ENCODE measurements at regions not wholly inside any gene's neighbourhood (a gene's known extent, or its start where the extent isn't known, plus 50 kb on each side); places are given as distances from the start of the nearest gene placed in this dataset.

- Histone ChIP-seq H3K9me3 (ENCODE audit: low read length) (peaks cover 28% of the 10 kb centered on the region), H3K4me2 (ENCODE audit: low read length) (no peak overlapping the region), H2AFZ (ENCODE audit: low read length) (no peak overlapping the region), H3K36me3 (ENCODE audit: insufficient read depth, low read length) (no peaks in the 10 kb centered on the region), H3K79me2 (ENCODE audit: insufficient read depth, low read depth, low read length) (no peaks in the 10 kb centered on the region), H4K20me1 (ENCODE audit: insufficient read depth, low read length) (no peaks in the 10 kb centered on the region), H3K27ac (ENCODE audit: low read depth, low read length, poor library complexity, severe bottlenecking) (no peak overlapping the region), H3K4me3 (ENCODE audit: low read depth, low read length, poor library complexity, severe bottlenecking) (no peak overlapping the region), H3K4me1 (ENCODE audit: insufficient read depth, low read length, poor library complexity, severe bottlenecking) (no peaks in the 10 kb centered on the region), H3K9me2 (ENCODE audit: insufficient read depth, low read length) (no peaks in the 10 kb centered on the region)
- no peak for DNase-seq (ENCODE audit: low spot score)
- CTCF ChIA-PET (ENCODE audit: unreplicated experiment): no interaction called here
- no TSS peak for BruUV-seq (replicated peaks)
- no peak for TF ChIP-seq EZH2phosphoT487 (IDR thresholded peaks at IDR 0.05; ENCODE audit: borderline replicate concordance, low read depth, low read length)
- TF ChIP-seq CTCF (conservative IDR thresholded peaks at IDR 0.05; ENCODE audit: low read length): no peak
- intact Hi-C loops (cut with micrococcal nuclease; ENCODE audit: unreplicated experiment): no loop called here
- POLR2A ChIA-PET: no interaction called here
These were observed 343.3 kb upstream of the CDH9 start for GRCh38 chr5:27381686-27382085.

GRCh38 chr5:27377626-27378025 is 339.2 kb upstream of the CDH9 start:
- CTCF ChIA-PET (ENCODE audit: unreplicated experiment): no interaction called here
- intact Hi-C loops (cut with micrococcal nuclease; ENCODE audit: unreplicated experiment): no loop called here
- no peak overlapping the region for H3K27ac ChIP-seq (ENCODE audit: low read depth, low read length, poor library complexity, severe bottlenecking)
- peaks cover 18% of the 10 kb centered on the region for H3K9me3 ChIP-seq (ENCODE audit: low read length)
- BruUV-seq (replicated peaks): no TSS peak
- no peak overlapping the region for H3K4me2 ChIP-seq (ENCODE audit: low read length)
- H3K4me3 ChIP-seq (ENCODE audit: low read depth, low read length, poor library complexity, severe bottlenecking): no peak overlapping the region
- POLR2A ChIA-PET: no interaction called here
- no peak for DNase-seq (ENCODE audit: low spot score)
- H3K36me3 ChIP-seq (ENCODE audit: insufficient read depth, low read length): no peaks in the 10 kb centered on the region
- H3K9me2 ChIP-seq (ENCODE audit: insufficient read depth, low read length): no peaks in the 10 kb centered on the region
- no peaks in the 10 kb centered on the region for H3K79me2 ChIP-seq (ENCODE audit: insufficient read depth, low read depth, low read length)
- H2AFZ ChIP-seq (ENCODE audit: low read length): no peak overlapping the region
- H4K20me1 ChIP-seq (ENCODE audit: insufficient read depth, low read length): no peaks in the 10 kb centered on the region
- TF ChIP-seq EZH2phosphoT487 (IDR thresholded peaks at IDR 0.05; ENCODE audit: borderline replicate concordance, low read depth, low read length): no peak
- TF ChIP-seq CTCF (conservative IDR thresholded peaks at IDR 0.05; ENCODE audit: low read length): no peak
- H3K4me1 ChIP-seq (ENCODE audit: insufficient read depth, low read length, poor library complexity, severe bottlenecking): no peaks in the 10 kb centered on the region

- ChIA-PET POLR2A (interaction anchor here (0.6 kb wide), 1 partner anchor 1162 kb away, joined by 3 read pairs; no protein-coding TSS in a partner anchor), CTCF (ENCODE audit: unreplicated experiment) (no interaction called here)
- H3K79me2 ChIP-seq (ENCODE audit: insufficient read depth, low read depth, low read length): no peaks in the 10 kb centered on the region
- no peaks in the 10 kb centered on the region for H3K36me3 ChIP-seq (ENCODE audit: insufficient read depth, low read length)
- BruUV-seq (replicated peaks): no TSS peak
- H4K20me1 ChIP-seq (ENCODE audit: insufficient read depth, low read length): no peaks in the 10 kb centered on the region
- H3K9me2 ChIP-seq (ENCODE audit: insufficient read depth, low read length): no peaks in the 10 kb centered on the region
- no peak overlapping the region for H3K4me2 ChIP-seq (ENCODE audit: low read length)
- intact Hi-C loops (cut with micrococcal nuclease; ENCODE audit: unreplicated experiment): no loop called here
- DNase-seq (ENCODE audit: low spot score): no peak
- no peak overlapping the region for H2AFZ ChIP-seq (ENCODE audit: low read length)
- no peak overlapping the region for H3K27ac ChIP-seq (ENCODE audit: low read depth, low read length, poor library complexity, severe bottlenecking)
- no peaks in the 10 kb centered on the region for H3K9me3 ChIP-seq (ENCODE audit: low read length)
- H3K4me3 ChIP-seq (ENCODE audit: low read depth, low read length, poor library complexity, severe bottlenecking): no peak overlapping the region
- no peaks in the 10 kb centered on the region for H3K4me1 ChIP-seq (ENCODE audit: insufficient read depth, low read length, poor library complexity, severe bottlenecking)
- TF ChIP-seq CTCF (conservative IDR thresholded peaks at IDR 0.05; ENCODE audit: low read length): no peak
- no peak for TF ChIP-seq EZH2phosphoT487 (IDR thresholded peaks at IDR 0.05; ENCODE audit: borderline replicate concordance, low read depth, low read length)
These were observed 315.6 kb upstream of the CDH9 start for GRCh38 chr5:27353970-27354369.

Data from OCI-LY7 (cell line).